Urothelium cell line (cell line): ENCODE measurements at regions not wholly inside any gene's neighbourhood (a gene's known extent, or its start where the extent isn't known, plus 50 kb on each side); places are given as distances from the start of the nearest gene placed in this dataset.
"Not testable (repeated sequence)": the region's sequence is repeated elsewhere in the genome, so short reads cannot be mapped to it uniquely, and the experiment has no call there.

Experiments
- DNase-seq: peaks from one replicate; pipeline ENCODE4 v3.0.0; 2011; ENCODE audit warnings: low spot score, mixed read lengths
- FAIRE-seq: peaks from 2 replicates; lab custom pipeline; 2011; peaks lifted over from hg19 to GRCh38; lab: Jason Lieb, UNC

DNA sequence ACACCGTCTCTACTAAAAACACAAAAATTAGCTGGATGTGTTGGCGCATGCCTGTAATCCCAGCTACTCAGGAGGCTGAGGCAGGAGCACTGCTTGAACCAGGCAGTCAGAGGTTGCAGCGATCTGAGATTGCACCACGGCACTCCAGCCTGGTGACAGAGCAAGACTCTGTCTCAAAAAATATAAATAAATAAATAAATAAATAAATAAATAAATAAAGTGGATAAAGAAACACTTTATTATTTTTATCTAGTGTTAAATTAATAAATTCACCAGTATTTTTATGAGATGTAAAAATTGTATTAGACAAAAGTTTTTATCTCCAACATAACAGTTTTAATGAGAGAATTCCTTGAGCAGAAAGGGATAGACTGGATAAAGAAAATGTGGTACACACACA lies 839.3 kb downstream of the DIAPH3 start:
- not testable (repeated sequence) for FAIRE-seq

DNA sequence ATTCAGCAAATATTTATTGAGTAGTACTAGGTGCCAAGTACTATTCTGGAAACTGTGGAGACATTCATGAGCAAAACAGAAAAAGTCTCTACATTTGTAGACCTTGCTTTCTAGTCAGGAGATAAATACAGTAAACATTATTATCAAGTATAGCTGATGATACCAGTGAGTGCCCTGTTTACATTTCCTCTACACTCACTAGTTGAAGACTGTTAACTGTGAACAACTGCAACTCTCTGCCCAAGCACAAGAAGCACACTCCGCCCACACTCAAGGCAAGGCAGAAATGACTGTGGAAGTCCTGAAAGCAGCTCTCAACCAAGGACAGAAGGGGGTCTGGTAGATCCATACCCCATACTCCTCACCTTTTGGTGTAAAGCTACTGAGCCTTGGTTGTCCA lies 837.0 kb downstream of the DIAPH3 start:
- no peak for FAIRE-seq
- no peak for DNase-seq

More for the DNA sequence above, 839.3 kb downstream of the DIAPH3 start:
- DNase-seq = not testable (repeated sequence)

DNA sequence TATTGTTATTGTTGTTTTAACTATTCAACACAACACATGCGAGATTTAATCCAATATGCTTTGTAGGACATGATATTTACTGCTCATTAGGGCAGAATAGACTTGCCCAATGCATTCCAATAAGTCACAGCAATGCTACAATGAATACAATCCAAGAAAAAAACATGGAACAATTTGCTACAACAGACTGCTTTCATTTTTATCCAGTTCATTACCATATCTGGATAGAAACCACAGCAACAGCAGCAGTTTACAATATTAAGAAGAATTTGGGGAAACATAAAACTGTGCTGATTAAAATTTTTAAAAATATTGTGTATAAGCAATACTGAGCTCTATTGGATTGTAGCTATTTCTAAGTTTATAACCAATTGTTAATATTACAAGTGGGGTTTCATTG lies 833.0 kb downstream of the DIAPH3 start:
- no peak for FAIRE-seq

DNA sequence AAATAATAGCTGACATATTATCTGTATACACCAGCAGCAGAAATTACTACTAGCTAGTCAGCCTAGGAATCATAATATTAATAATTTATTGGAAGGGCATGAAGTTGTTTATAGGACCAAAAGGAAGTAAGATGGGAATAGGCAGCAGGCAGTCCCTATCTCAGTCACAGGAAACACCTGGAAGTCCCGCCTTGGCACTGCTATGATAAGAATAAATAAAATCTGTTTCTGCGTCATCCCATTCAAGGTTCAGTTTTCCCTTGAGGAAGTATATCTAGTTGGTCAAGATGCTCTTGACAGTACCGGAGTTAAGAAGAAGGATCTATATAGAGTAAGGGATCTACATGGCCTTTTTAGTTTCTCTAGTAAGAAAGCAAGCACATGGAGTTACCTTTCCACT lies 830.8 kb downstream of the DIAPH3 start:
- no peak for FAIRE-seq
- DNase-seq = no peak

More for the DNA sequence above, 833.0 kb downstream of the DIAPH3 start:
- no peak for DNase-seq

DNA sequence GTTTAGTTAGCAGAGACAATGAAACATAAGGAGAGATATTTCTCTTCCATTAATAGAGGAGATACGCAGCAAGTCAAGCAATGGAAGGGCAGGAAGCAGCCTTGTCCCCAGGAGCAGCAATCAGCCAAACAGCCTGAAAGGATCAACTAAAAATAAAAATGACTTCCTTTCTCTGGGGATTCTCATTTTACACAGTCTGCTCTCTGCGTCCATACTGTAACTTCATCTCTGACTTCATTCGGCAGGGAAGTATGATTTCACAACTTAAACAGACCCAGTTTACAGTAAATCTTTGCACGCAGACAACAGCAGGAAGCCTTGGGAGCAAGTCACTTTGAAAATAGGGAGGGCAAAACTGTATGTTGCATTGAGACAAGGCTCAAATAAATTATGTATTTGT lies 826.7 kb downstream of the DIAPH3 start:
- no peak for DNase-seq
- no peak for FAIRE-seq

DNA sequence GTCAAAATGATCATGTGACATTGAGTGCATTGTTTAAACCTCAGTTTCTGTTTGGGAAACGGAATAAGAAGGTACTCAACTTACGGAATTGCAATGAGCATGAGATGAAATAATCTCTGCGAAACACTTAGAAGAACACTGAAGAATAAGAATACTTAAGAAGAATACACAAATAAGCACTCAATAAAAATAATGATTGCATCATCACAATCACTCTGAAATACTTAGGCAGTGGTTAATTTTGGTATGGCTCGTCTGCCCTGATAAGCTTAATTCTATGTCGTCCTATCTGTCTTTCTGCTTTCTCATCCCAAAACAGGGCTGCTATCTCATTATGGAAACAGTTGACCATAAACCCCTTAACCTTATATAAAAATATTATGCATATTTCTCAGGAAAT lies 823.6 kb downstream of the DIAPH3 start:
- no peak for DNase-seq
- no peak for FAIRE-seq

DNA sequence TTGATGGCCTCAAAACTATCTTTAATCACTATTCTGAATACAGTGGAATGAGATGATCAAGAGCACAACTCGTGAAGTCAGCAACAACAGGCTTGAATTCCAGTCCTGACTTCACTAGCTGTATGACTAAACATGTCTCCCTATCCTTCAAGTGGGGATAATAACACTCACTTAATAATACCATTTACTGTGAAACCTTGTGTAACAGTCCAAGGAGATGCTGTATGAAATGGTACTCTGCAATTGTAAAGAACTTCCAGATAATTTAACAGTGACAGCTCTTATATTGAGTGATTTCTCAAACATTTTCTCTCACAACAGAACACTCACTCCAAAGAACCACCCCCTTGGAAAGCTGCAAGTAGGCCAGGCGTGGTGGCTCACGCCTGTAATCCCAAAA lies 823.1 kb downstream of the DIAPH3 start:
- no peak for DNase-seq
- FAIRE-seq = no peak

DNA sequence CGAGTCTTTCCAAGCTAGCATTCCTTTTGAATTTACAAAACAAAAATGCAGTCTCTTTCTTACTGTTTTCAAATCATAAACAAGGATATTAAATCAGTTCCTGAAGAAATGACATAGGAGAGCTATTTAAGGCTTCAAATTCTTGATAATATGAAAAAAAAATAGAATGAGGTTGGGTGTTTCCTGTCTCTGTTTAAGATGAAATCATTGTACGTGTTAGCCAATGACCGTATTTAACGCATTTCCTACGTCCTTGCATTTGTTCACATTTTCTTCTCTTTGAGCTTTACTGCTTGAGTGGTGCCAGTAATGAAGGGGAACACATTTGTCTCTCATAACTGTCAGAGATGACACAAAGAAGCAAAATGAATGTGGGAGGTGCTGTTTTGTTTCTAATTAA lies 821.3 kb downstream of the DIAPH3 start:
- DNase-seq (no peak), FAIRE-seq (no peak)

- FAIRE-seq (no peak), DNase-seq (no peak)
Measured at GRCh38 chr13:59343132-59343531, 820.6 kb downstream of the DIAPH3 start.

GRCh38 chr13:59343993-59344822 lies 819.5 kb downstream of the DIAPH3 start:
- FAIRE-seq (no peak), DNase-seq (no peak)

GRCh38 chr13:59345311-59345710 lies 818.4 kb downstream of the DIAPH3 start:
- DNase-seq (no peak), FAIRE-seq (no peak)

GRCh38 chr13:59346999-59347723 lies 816.6 kb downstream of the DIAPH3 start:
- FAIRE-seq = no peak
- DNase-seq = no peak

GRCh38 chr13:59348617-59349016 lies 815.1 kb downstream of the DIAPH3 start:
- FAIRE-seq (no peak), DNase-seq (no peak)

- DNase-seq (no peak), FAIRE-seq (no peak)
Measured at GRCh38 chr13:59352600-59352999, 811.1 kb downstream of the DIAPH3 start.

DNA sequence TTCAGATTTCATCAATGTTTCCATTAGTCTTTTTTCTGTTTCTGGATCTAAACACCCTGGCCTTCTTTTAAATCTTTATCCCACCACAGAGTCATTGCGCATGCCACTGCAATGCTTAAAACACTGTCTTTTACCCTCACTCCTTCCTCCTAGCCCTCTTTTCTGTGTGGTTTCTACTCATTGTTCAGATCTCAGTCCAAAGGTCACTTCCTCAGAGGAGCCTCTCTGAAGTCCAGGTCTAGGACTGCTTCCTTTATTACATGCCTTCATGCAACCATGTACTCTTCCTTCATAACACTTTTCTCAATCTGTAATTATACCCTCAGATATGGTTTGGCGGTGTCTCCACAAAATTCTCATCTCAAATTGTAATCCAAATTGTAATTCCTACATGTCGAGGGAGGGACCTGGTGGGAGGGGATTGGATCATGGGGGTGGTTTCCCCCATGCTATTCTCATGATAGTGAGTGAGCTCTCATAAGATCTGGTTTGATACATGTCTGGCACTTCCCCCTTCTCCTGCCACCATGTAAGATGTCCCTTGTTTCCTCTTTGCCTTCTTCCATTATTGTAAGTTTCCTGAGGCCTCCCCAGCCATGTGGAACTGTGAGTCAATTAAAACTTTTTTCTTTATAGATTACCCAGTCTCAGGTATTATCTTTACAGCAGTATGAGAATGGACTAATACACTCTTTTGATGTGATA lies 808.9 kb downstream of the DIAPH3 start:
- DNase-seq (no peak), FAIRE-seq (no peak)

DNA sequence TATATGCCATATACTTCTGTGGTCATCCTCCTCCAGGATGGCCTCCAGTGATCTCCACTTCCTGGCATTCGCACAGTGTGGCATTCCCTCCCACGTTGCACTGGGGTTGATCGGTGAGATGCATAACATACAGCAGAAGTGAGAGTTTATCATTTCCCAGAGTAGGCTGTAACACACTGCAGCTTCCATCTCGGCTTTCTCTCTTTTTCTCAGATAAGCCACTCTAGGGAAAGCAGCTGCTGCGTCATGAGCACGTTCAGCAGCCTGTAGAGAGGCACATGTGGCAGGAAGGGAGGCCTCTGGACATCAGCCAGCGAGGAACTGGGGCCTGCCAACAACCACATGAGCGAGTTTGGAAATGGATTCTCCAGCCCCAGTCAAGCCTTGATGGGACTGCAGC lies 807.1 kb downstream of the DIAPH3 start:
- no peak for FAIRE-seq
- DNase-seq = no peak

DNA sequence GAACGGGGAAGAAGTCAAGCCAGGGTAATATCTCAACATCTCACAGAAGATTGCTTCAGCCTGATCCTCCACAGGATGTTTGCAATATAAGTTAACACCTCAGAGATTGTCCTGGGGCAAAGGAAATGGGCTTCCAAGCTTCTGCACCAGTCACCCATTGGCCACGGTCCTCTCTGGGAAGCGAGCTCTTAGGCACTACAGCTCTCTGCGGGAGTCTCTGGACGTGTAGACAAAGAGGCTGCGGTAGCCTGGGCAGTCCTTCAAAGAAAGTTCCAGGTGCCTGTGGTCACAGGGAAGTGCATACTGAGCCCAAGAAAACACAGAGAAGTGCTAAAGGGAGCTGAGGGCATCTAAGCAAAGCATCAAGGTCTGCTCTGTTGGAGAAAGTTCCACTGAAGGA lies 805.7 kb downstream of the DIAPH3 start:
- DNase-seq (no peak), FAIRE-seq (no peak)

DNA sequence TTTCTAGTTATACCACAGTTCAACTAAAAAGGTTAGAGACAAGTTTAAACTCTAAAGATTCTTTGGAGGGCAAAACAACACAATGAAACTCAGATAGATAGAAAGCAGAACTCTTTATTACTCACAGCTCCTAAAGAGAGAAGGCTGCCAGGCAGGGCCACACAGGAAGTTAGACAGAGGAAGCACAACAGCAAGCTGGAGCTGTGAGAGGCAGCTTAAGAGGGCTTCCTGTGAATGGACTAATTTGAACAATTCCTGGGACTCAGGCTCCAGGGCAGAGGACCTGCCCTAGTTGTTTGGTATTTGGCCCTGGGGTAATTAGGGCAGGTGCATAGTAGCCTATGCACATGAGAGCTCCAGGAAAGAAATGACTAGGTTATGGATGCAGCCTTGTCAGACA lies 803.6 kb downstream of the DIAPH3 start:
- no peak for DNase-seq

GRCh38 chr13:59360916-59361315 lies 802.8 kb downstream of the DIAPH3 start:
- FAIRE-seq = no peak
- no peak for DNase-seq

More for the DNA sequence above, 803.6 kb downstream of the DIAPH3 start:
- no peak for FAIRE-seq

- no peak for FAIRE-seq
Measured at GRCh38 chr13:59363313-59363712, 800.4 kb downstream of the DIAPH3 start.

GRCh38 chr13:59363947-59364346 lies 799.8 kb downstream of the DIAPH3 start:
- FAIRE-seq = no peak

More at GRCh38 chr13:59363313-59363712, 800.4 kb downstream of the DIAPH3 start:
- no peak for DNase-seq

More at GRCh38 chr13:59363947-59364346, 799.8 kb downstream of the DIAPH3 start:
- no peak for DNase-seq
